HEK293T (cell line): ENCODE measurements at regions not wholly inside any gene's neighbourhood (a gene's known extent, or its start where the extent isn't known, plus 50 kb on each side); places are given as distances from the start of the nearest gene placed in this dataset.

Experiments used
- CTCF ChIA-PET: fragments of 350-600 bp; formaldehyde crosslinking; extraction: SDS; loops from one replicate; lab custom pipeline; 2021; ENCODE audit warnings: antibody characterized with exemption, inconsistent platforms; lab: Yijun Ruan, JAX
- POLR2A ChIA-PET: fragments of 350-600 bp; formaldehyde crosslinking; extraction: SDS; loops from one replicate; lab custom pipeline; 2020; ENCODE audit warnings: antibody characterized with exemption, inconsistent platforms; lab: Yijun Ruan, JAX
- DNase-seq: peaks from one replicate; pipeline ENCODE4 v3.0.0; 2012; ENCODE audit warnings: mixed read lengths; ENCODE audit errors: extremely low spot score
- ARNT ChIP-seq: fragments of 450-650 bp; IDR thresholded peaks from 2 replicates; pipeline ENCODE4 v1.6.1; 2017; ENCODE audit warnings: mild to moderate bottlenecking
- BHLHE40 ChIP-seq: fragments of 450-650 bp; IDR thresholded peaks from 2 replicates; pipeline ENCODE4 v1.6.1; 2016; ENCODE audit warnings: mild to moderate bottlenecking, moderate library complexity, borderline replicate concordance
- CTBP1 ChIP-seq: fragments of 450-650 bp; IDR thresholded peaks from 2 replicates; pipeline ENCODE4 v1.6.1; 2016; ENCODE audit warnings: borderline replicate concordance
- ELF4 ChIP-seq: fragments of 450-650 bp; IDR thresholded peaks from 2 replicates; pipeline ENCODE4 v1.6.1; 2017; ENCODE audit warnings: antibody characterized with exemption
- FOXA1 ChIP-seq: fragments of 450-650 bp; IDR thresholded peaks from 2 replicates; pipeline ENCODE4 v1.6.1; 2016; ENCODE audit warnings: mild to moderate bottlenecking
- FOXK2 ChIP-seq: fragments of 450-650 bp; IDR thresholded peaks from 2 replicates; pipeline ENCODE4 v1.6.1; 2016; ENCODE audit warnings: mild to moderate bottlenecking
- FOXM1 ChIP-seq: fragments of 450-650 bp; IDR thresholded peaks from 2 replicates; pipeline ENCODE4 v1.6.1; 2017; ENCODE audit warnings: mild to moderate bottlenecking, borderline replicate concordance
- HDGF ChIP-seq: fragments of 450-650 bp; IDR thresholded peaks from 2 replicates; pipeline ENCODE4 v1.6.1; 2017; ENCODE audit warnings: antibody characterized with exemption, borderline replicate concordance
- L3MBTL2 ChIP-seq: fragments of 450-650 bp; conservative IDR thresholded peaks from 2 replicates; pipeline ENCODE4 v1.6.1; 2016; ENCODE audit warnings: mild to moderate bottlenecking
- LEF1 ChIP-seq: fragments of 450-650 bp; IDR thresholded peaks from 2 replicates; pipeline ENCODE4 v1.6.1; 2017; ENCODE audit warnings: mild to moderate bottlenecking, borderline replicate concordance
- NFRKB ChIP-seq: fragments of 450-650 bp; IDR thresholded peaks from 2 replicates; pipeline ENCODE4 v1.6.1; 2016; ENCODE audit warnings: mild to moderate bottlenecking, moderate library complexity
- PKNOX1 ChIP-seq: fragments of 450-650 bp; IDR thresholded peaks from 2 replicates; pipeline ENCODE4 v1.6.1; 2016
- SP1 ChIP-seq: fragments of 450-650 bp; IDR thresholded peaks from 2 replicates; pipeline ENCODE4 v1.6.1; 2017
- SUZ12 ChIP-seq: fragments of 450-650 bp; IDR thresholded peaks from 2 replicates; pipeline ENCODE4 v1.6.1; 2016; ENCODE audit warnings: mild to moderate bottlenecking
- TARDBP ChIP-seq: fragments of 450-650 bp; IDR thresholded peaks from 2 replicates; pipeline ENCODE4 v1.6.1; 2016
- ZNF384 ChIP-seq: fragments of 450-650 bp; IDR thresholded peaks from 2 replicates; pipeline ENCODE4 v1.6.1; 2016

- TF ChIP-seq HDGF (no peak), LEF1 (no peak), L3MBTL2 (no peak), NFRKB (no peak), SP1 (no peak), FOXK2 (no peak), ELF4 (no peak), ZNF384 (no peak), FOXM1 (no peak), ARNT (no peak), TARDBP (no peak), FOXA1 (no peak), CTBP1 (no peak), SUZ12 (no peak), BHLHE40 (no peak)
- POLR2A ChIA-PET = no interaction called here
Observed at GRCh38 chr15:93819826-93820225, 411.5 kb upstream of the MCTP2 start.

GRCh38 chr15:93816815-93817214, 414.5 kb upstream of the MCTP2 start:
- ChIA-PET POLR2A (no interaction called here), CTCF (no interaction called here)
- DNase-seq = no peak
- TF ChIP-seq HDGF (no peak), BHLHE40 (no peak), TARDBP (no peak), FOXK2 (no peak), PKNOX1 (no peak)

More at GRCh38 chr15:93819826-93820225, 411.5 kb upstream of the MCTP2 start:
- DNase-seq = no peak
- CTCF ChIA-PET = interaction anchor here (1.4 kb wide), 1 partner anchor 300 kb away, joined by 5 read pairs; no protein-coding TSS in a partner anchor

- ChIA-PET POLR2A (no interaction called here), CTCF (no interaction called here)
- TF ChIP-seq ZNF384 = no peak
- TF ChIP-seq LEF1 = no peak
- no peak for TF ChIP-seq ELF4
- no peak for TF ChIP-seq SUZ12
- no peak for TF ChIP-seq CTBP1
- no peak for TF ChIP-seq HDGF
- no peak for TF ChIP-seq BHLHE40
- no peak for TF ChIP-seq ARNT
- no peak for TF ChIP-seq TARDBP
- TF ChIP-seq L3MBTL2 = no peak
- no peak for TF ChIP-seq PKNOX1
- no peak for TF ChIP-seq FOXK2
- no peak for TF ChIP-seq FOXM1
- TF ChIP-seq SP1 = no peak
- TF ChIP-seq FOXA1 = no peak
- no peak for DNase-seq
Observed at GRCh38 chr15:93811305-93811704, 420.1 kb upstream of the MCTP2 start.

GRCh38 chr15:93809516-93809915, 421.8 kb upstream of the MCTP2 start:
- ChIA-PET POLR2A (no interaction called here), CTCF (interaction anchor here (1.1 kb wide), 1 partner anchor 779 kb away, joined by 3 read pairs; no protein-coding TSS in a partner anchor)
- TF ChIP-seq BHLHE40 = no peak
- no peak for TF ChIP-seq TARDBP
- TF ChIP-seq FOXM1 = no peak
- TF ChIP-seq L3MBTL2 = no peak
- no peak for TF ChIP-seq FOXK2
- TF ChIP-seq CTBP1 = no peak
- TF ChIP-seq SUZ12 = no peak
- TF ChIP-seq ZNF384 = no peak
- TF ChIP-seq ELF4 = no peak
- TF ChIP-seq LEF1 = no peak
- TF ChIP-seq PKNOX1 = no peak
- TF ChIP-seq SP1 = no peak
- no peak for TF ChIP-seq FOXA1
- TF ChIP-seq HDGF = no peak
- TF ChIP-seq NFRKB = no peak
- TF ChIP-seq ARNT = no peak
- DNase-seq = no peak

GRCh38 chr15:93803421-93804152, 427.8 kb upstream of the MCTP2 start:
- POLR2A ChIA-PET = no interaction called here
- no peak for TF ChIP-seq L3MBTL2
- CTCF ChIA-PET = no interaction called here
- no peak for DNase-seq

GRCh38 chr15:93801206-93801605, 430.2 kb upstream of the MCTP2 start:
- TF ChIP-seq TARDBP (no peak), L3MBTL2 (no peak), NFRKB (no peak), PKNOX1 (no peak), FOXM1 (no peak), CTBP1 (no peak), FOXA1 (no peak), HDGF (no peak), ELF4 (no peak), ZNF384 (no peak)
- ChIA-PET CTCF (no interaction called here), POLR2A (no interaction called here)
- no peak for DNase-seq
